Stomach (tissue), 4 donors: ENCODE measurements at regions not wholly inside any gene's neighbourhood (a gene's known extent, or its start where the extent isn't known, plus 50 kb on each side); places are given as distances from the start of the nearest gene placed in this dataset.

ENCODE experiments used
- EP300 ChIP-seq: sonication (generic); formaldehyde crosslinking; IDR thresholded peaks from one replicate; pipeline ENCODE4 v1.6.1; 2017; ENCODE audit warnings: antibody characterized with exemption
- POLR2A ChIP-seq, 4 donors: fragments of 450-650 bp; IDR thresholded peaks; one replicate each; pipeline ENCODE4 v1.6.1; 2016; ENCODE audit warnings: antibody characterized with exemption in 4 of 4, control low read depth in 2 of 4, mild to moderate bottlenecking in 1 of 4, moderate library complexity in 1 of 4
- TF ChIP-seq, protein P1 (sequence below), 7 experiments: fragments of 450-650 bp in 4 of 7; fragments of 200-600 bp in 3 of 7; sonication (generic) in 3 of 7; IDR thresholded peaks; one replicate each; pipeline ENCODE4 v1.5.1; 2016 to 2019; ENCODE audit warnings: antibody characterized with exemption in 7 of 7, control low read depth in 2 of 7, mild to moderate bottlenecking in 1 of 7

- TF ChIP-seq, protein P1, sequence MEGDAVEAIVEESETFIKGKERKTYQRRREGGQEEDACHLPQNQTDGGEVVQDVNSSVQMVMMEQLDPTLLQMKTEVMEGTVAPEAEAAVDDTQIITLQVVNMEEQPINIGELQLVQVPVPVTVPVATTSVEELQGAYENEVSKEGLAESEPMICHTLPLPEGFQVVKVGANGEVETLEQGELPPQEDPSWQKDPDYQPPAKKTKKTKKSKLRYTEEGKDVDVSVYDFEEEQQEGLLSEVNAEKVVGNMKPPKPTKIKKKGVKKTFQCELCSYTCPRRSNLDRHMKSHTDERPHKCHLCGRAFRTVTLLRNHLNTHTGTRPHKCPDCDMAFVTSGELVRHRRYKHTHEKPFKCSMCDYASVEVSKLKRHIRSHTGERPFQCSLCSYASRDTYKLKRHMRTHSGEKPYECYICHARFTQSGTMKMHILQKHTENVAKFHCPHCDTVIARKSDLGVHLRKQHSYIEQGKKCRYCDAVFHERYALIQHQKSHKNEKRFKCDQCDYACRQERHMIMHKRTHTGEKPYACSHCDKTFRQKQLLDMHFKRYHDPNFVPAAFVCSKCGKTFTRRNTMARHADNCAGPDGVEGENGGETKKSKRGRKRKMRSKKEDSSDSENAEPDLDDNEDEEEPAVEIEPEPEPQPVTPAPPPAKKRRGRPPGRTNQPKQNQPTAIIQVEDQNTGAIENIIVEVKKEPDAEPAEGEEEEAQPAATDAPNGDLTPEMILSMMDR (IDR thresholded peaks at IDR 0.05) = no peak
- TF ChIP-seq EP300 (no peak), POLR2A (IDR thresholded peaks at IDR 0.05) (no peak)
Observed at GRCh38 chr9:115285836-115286235, 167.9 kb upstream of the TNC start.
